Breast epithelium (tissue), 3 donors: ENCODE measurements at regions not wholly inside any gene's neighbourhood (a gene's known extent, or its start where the extent isn't known, plus 50 kb on each side); places are given as distances from the start of the nearest gene placed in this dataset.

Experiments used
- POLR2A ChIP-seq: fragments of 450-650 bp; IDR thresholded peaks from one replicate; pipeline ENCODE4 v1.6.1; 2016; ENCODE audit warnings: antibody characterized with exemption, mild to moderate bottlenecking, moderate library complexity
- POLR2AphosphoS5 ChIP-seq, 3 donors: sonication (generic); formaldehyde crosslinking; IDR thresholded peaks; one replicate each; pipeline ENCODE4 v1.6.1; 2017; ENCODE audit warnings: antibody characterized with exemption in 3 of 3
- TF ChIP-seq, protein P1 (sequence below), 3 donors: fragments of 450-650 bp; IDR thresholded peaks; one replicate each; pipeline ENCODE4 v1.5.1; 2016 to 2017; ENCODE audit warnings: antibody characterized with exemption in 3 of 3, mild to moderate bottlenecking in 3 of 3, moderate library complexity in 3 of 3

DNA sequence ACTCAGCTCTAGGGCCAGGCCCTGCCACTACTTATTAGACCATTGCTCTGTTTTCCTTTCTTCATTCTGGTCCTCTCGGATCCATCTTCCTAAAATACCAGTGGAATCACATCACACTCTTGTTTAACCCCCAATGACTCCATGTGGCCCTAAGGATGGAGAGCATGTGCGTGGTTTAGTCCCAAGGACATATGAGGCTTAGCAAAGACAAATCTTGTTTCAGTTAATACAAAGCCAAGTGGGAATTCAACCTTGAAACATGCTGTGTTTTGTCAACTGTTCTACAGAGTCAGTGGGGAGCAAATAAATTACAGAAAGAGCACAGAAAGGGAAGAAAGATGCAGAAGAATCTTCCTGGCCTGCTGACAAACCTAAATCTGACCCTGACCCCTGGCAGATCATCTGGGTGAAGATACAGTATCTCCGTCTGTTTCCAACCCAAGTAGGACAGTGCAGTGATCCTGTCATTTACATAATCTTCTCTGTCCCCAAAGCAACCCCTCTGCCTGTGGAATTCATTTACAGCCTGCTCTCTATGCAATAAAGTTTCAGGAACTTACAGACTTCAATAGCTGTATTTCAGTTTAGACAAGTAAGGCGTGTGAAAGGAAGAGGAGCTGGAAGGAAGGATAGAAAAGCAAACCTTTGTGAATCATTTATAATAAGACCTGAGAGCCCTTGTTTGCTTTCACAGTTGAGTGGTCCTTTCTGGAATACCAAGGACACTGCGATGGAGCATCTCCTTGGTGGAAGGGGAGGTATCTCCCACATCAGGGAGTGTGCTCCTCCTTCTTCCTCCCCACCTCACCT, 144.0 kb downstream of the THBS2 start:
- TF ChIP-seq, protein P1, sequence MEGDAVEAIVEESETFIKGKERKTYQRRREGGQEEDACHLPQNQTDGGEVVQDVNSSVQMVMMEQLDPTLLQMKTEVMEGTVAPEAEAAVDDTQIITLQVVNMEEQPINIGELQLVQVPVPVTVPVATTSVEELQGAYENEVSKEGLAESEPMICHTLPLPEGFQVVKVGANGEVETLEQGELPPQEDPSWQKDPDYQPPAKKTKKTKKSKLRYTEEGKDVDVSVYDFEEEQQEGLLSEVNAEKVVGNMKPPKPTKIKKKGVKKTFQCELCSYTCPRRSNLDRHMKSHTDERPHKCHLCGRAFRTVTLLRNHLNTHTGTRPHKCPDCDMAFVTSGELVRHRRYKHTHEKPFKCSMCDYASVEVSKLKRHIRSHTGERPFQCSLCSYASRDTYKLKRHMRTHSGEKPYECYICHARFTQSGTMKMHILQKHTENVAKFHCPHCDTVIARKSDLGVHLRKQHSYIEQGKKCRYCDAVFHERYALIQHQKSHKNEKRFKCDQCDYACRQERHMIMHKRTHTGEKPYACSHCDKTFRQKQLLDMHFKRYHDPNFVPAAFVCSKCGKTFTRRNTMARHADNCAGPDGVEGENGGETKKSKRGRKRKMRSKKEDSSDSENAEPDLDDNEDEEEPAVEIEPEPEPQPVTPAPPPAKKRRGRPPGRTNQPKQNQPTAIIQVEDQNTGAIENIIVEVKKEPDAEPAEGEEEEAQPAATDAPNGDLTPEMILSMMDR (IDR thresholded peaks at IDR 0.05): no peak
- TF ChIP-seq POLR2A (no peak), POLR2AphosphoS5 (IDR thresholded peaks at IDR 0.05) (no peak)
